Left lung (tissue), 4 donors: ENCODE measurements at regions not wholly inside any gene's neighbourhood (a gene's known extent, or its start where the extent isn't known, plus 50 kb on each side); places are given as distances from the start of the nearest gene placed in this dataset.
A peak's percentile ranks its signal among the peaks of the same experiment; 100 is the strongest.
"Not testable (repeated sequence)": the region's sequence is repeated elsewhere in the genome, so short reads cannot be mapped to it uniquely, and the experiment has no call there.

Source experiments
- ATAC-seq: fragments of 200-7000 bp; cut with Tn5 transposase; one replicate; pipeline ENCODE4 v1.9.1; 2020; ENCODE audit warnings: moderate library complexity
- DNase-seq, 4 donors: peaks; one replicate each; pipeline ENCODE4 v3.0.0-alpha.2; 2013 to 2020
- H3K27ac ChIP-seq, 2 donors: fragments of 200-600 bp; sonication (generic) in 1 of 2; one replicate each; pipeline versions ENCODE4 v1.5.0 to v1.8.0; 2020 to 2021
- H3K27me3 ChIP-seq, 2 donors: fragments of 200-600 bp; sonication (generic) in 1 of 2; one replicate each; pipeline versions ENCODE4 v1.5.0 to v1.8.0; 2020 to 2021
- H3K36me3 ChIP-seq, 2 donors: fragments of 200-600 bp; sonication (generic) in 1 of 2; one replicate each; pipeline versions ENCODE4 v1.5.0 to v1.8.0; 2020 to 2021
- H3K4me1 ChIP-seq, 2 donors: fragments of 200-600 bp; one replicate each; pipeline ENCODE4 v1.8.0; 2021
- H3K4me3 ChIP-seq, 2 donors: fragments of 200-600 bp; sonication (generic) in 1 of 2; one replicate each; pipeline versions ENCODE4 v1.5.0 to v1.8.0; 2020 to 2021; ENCODE audit warnings: mild to moderate bottlenecking in 1 of 2
- H3K9me3 ChIP-seq, 2 donors: fragments of 200-600 bp; sonication (generic) in 1 of 2; one replicate each; pipeline versions ENCODE4 v1.5.0 to v1.8.0; 2020 to 2021
- intact Hi-C, 2 donors: fragments of 100-400 bp; cut with DNase I; formaldehyde crosslinking; loops; one replicate each; pipeline versions ENCODE4 v1.11.2 to v1.14.2; 2022
- TF ChIP-seq, protein P1 (sequence below), 2 donors: fragments of 200-600 bp; sonication (generic) in 1 of 2; IDR thresholded peaks; one replicate each; pipeline versions ENCODE4 v1.5.0 to v1.8.0; 2021; ENCODE audit warnings: antibody characterized with exemption in 2 of 2
- donor health status: DM: no; HTN: yes; CAD: no.
- donor health status: DM: no; HTN: no; CAD: no.

DNA sequence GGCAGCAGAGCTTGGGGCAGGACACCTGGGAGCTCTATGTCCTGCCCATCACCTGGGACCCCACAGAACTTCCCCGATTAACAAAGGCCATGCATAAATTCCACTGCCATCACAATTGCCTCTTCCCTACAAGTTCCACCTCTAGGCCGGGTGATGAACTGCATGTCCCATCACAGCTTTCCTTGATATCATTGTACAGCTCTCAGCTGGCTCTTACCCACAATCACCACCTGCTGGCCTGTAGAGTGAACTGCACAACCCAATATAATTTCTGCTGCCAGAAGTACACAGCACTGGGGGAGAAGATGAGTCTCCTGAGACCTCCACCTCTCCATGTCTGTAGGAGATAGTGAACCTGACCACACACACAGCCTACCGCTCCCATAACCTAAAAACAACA lies 285.0 kb upstream of the AADAT start:
- no peak overlapping the region for H3K27ac ChIP-seq
- DNase-seq (no peak), ATAC-seq (peak; percentile 73)
- H3K4me3 ChIP-seq = no peak overlapping the region
- no peaks in the 10 kb centered on the region for H3K36me3 ChIP-seq
- H3K27me3 ChIP-seq = no peaks in the 10 kb centered on the region
- H3K9me3 ChIP-seq = peaks cover 0 to 34% of the 10 kb centered on the region in 2 donors
- TF ChIP-seq, protein P1, sequence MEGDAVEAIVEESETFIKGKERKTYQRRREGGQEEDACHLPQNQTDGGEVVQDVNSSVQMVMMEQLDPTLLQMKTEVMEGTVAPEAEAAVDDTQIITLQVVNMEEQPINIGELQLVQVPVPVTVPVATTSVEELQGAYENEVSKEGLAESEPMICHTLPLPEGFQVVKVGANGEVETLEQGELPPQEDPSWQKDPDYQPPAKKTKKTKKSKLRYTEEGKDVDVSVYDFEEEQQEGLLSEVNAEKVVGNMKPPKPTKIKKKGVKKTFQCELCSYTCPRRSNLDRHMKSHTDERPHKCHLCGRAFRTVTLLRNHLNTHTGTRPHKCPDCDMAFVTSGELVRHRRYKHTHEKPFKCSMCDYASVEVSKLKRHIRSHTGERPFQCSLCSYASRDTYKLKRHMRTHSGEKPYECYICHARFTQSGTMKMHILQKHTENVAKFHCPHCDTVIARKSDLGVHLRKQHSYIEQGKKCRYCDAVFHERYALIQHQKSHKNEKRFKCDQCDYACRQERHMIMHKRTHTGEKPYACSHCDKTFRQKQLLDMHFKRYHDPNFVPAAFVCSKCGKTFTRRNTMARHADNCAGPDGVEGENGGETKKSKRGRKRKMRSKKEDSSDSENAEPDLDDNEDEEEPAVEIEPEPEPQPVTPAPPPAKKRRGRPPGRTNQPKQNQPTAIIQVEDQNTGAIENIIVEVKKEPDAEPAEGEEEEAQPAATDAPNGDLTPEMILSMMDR (IDR thresholded peaks at IDR 0.05) = peak; percentile 13
- H3K4me1 ChIP-seq = no peaks in the 10 kb centered on the region
- intact Hi-C loops = no loop called here

DNA sequence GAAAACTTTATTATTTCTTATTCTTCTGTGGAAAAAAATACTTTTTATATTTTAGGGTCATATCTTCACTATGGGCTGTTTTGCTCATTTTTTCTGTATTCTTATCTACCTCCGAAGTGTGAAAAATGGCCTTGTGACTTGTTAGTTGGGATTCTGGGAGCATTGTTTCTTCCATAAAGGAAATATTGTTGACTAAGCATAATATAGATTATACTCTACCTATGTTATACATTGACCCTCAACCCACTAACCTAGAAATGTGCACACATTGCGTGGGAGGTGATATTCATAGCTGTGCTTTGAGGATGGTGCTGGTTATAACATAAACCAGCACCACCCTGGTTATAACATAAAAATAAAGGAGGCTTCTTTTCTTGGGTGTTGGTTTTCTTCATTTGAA lies 259.2 kb upstream of the AADAT start:
- Histone ChIP-seq H3K4me1 (no peaks in the 10 kb centered on the region), H3K4me3 (no peak overlapping the region), H3K27me3 (no peaks in the 10 kb centered on the region), H3K27ac (no peak overlapping the region), H3K36me3 (no peaks in the 10 kb centered on the region), H3K9me3 (no peaks in the 10 kb centered on the region)
- ATAC-seq (no peak), DNase-seq (no peak)
- TF ChIP-seq, protein P1 (IDR thresholded peaks at IDR 0.05) = no peak
- intact Hi-C loops = no loop called here

DNA sequence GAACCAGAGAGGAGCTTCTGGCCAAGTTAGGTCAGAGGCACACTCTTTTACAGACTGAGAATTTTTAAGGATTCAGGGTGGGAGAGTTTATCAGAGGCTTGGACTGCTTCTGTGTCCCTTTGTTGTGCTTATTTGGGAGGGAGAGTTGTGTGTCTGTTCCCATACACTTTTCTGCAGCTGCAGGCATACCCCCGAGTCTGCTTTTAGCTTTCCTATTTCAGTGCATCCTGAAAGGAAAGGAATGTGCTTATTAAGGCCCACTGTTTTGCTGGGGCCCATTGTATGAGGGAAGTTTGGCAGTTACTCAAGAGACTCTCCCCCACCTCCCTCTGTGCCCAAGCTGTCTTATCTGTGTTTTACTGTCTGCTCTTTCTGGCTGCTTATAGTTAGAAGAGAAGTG lies 257.4 kb upstream of the AADAT start:
- H3K4me3 ChIP-seq, H3K9me3 ChIP-seq, H3K27ac ChIP-seq, DNase-seq, H3K36me3 ChIP-seq, intact Hi-C loops, ATAC-seq, H3K27me3 ChIP-seq, H3K4me1 ChIP-seq: not testable (repeated sequence)

DNA sequence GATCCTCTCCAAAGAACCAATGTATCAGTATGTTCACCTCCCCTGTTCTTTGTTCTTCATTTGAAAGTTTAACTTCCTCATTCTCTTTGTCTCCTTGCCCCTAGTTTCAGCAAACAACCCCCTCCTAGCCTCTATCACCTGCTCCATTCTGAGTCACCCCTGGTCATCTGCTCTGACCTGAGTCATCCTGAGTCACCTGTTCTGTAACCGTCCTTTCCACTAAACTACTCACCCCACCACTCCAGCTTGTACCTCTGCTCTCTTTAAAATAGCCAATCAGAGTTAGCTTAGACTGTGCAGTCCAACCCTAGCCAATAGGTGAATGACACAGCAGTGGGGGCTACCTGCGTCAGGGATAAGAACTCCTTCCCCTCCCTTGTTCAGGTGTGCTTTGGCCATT lies 249.8 kb upstream of the AADAT start:
- H3K4me1 ChIP-seq = no peaks in the 10 kb centered on the region
- no peak for DNase-seq
- intact Hi-C loops = no loop called here
- no peaks in the 10 kb centered on the region for H3K36me3 ChIP-seq
- no peaks in the 10 kb centered on the region for H3K27me3 ChIP-seq
- H3K4me3 ChIP-seq = no peak overlapping the region
- ATAC-seq = no peak
- H3K9me3 ChIP-seq = peaks cover 0 to 19% of the 10 kb centered on the region in 2 donors
- TF ChIP-seq, protein P1 (IDR thresholded peaks at IDR 0.05) = no peak
- no peak overlapping the region for H3K27ac ChIP-seq

DNA sequence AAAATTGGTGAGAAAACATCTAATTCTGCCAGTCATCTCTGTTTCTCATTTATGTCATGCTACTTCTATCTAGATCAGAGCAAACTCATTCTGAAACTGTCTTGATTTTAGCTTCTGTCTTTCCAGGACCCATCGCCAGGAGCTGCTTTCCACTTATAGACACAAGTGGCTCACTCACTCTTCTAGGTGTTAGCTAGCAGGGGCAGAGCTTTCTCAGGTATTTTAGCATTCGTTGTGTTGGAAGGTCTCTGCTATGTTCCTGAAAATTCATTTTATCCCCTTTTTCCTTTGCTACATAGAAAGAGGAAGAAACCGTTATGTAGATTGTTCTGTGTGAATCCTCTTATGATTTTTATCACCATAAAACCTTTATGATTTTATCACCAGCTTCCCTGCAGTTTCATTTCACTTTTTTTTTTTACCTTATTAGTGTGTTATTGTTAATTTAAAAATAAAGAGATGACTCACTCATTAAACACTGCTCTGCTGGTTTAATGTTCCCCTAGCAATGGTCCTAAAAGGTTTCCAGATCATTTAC lies 246.6 kb upstream of the AADAT start:
- Histone ChIP-seq H3K27ac (no peak overlapping the region), H3K36me3 (no peaks in the 10 kb centered on the region), H3K4me3 (no peak overlapping the region), H3K9me3 (peaks cover 0 to 19% of the 10 kb centered on the region in 2 donors), H3K4me1 (no peaks in the 10 kb centered on the region), H3K27me3 (no peaks in the 10 kb centered on the region)
- DNase-seq (no peak), ATAC-seq (no peak)
- TF ChIP-seq, protein P1 (IDR thresholded peaks at IDR 0.05) = no peak
- intact Hi-C loops = no loop called here

DNA sequence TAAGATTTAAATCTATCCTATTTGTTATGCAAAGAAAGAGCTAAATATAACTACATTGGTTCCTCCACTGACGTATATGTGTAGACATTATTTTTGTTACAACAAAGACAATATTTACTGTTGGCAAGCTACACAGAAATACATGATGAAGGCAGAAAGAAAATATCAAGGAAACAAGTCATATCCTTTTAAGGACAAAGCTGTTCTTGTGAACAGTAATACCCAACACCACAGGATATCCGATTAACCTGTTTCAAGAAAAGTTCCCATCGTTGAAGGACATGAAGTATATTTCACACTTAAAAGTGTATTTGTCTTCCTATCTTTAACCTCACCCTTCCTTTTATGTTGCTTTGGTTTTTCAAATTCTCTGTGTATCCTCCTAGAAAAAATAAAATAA lies 235.8 kb upstream of the AADAT start:
- Histone ChIP-seq H3K9me3 (peaks cover 0 to 3% of the 10 kb centered on the region in 2 donors), H3K4me3 (no peak overlapping the region), H3K27me3 (no peaks in the 10 kb centered on the region), H3K27ac (no peak overlapping the region), H3K36me3 (no peaks in the 10 kb centered on the region), H3K4me1 (no peaks in the 10 kb centered on the region)
- ATAC-seq (no peak), DNase-seq (no peak)
- intact Hi-C loops = no loop called here
- TF ChIP-seq, protein P1 (IDR thresholded peaks at IDR 0.05) = no peak
